ENCODE measurements at regions not wholly inside any gene's neighbourhood (a gene's known extent, or its start where the extent isn't known, plus 50 kb on each side); places are given as distances from the start of the nearest gene placed in this dataset.

DNA sequence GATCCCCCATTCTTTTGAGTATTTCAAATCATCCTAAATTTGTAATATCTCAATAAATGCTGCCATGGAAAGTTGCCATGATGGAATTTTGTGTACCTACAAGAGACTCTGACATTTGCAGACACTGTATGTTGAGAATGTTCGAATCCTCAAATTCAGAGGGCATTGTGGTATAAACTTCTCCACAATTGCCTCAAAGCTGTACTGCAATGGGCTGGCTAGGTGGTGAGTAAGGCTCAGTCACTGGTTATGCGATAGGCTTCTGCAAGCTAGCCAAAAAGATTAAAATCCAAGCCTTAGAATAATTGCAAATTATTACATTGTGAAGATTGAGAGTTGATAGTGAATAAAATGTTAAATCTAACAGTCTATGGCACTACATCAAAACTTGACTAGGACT lies 130.2 kb upstream of the CEP162 start:
- no peaks in the 10 kb centered on the region for H3K9me3 Mint-ChIP-seq
- H3K27me3 ChIP-seq (ENCODE audit: insufficient read depth): no peaks in the 10 kb centered on the region
- H3F3A ChIP-seq (replicated peaks; ENCODE audit: low read depth): no peaks in the 10 kb centered on the region
- no peaks in the 10 kb centered on the region for H3K27me3 Mint-ChIP-seq (ENCODE audit: insufficient read depth, low read depth, poor library complexity)
- ATAC-seq (no peak), DNase-seq (ENCODE audit: low spot score) (no peak)
- H3K4me1 Mint-ChIP-seq: peaks cover 3% of the 10 kb centered on the region; the same call in 1 of the 3 replicates
- no peaks in the 10 kb centered on the region for H3K79me2 ChIP-seq (replicated peaks; ENCODE audit: insufficient read depth)
- H3K4me3 ChIP-seq: no peak overlapping the region
- no peak overlapping the region for H3K27ac Mint-ChIP-seq
- no peak overlapping the region for H3K4me2 ChIP-seq
- no peaks in the 10 kb centered on the region for H3K36me3 Mint-ChIP-seq (ENCODE audit: low read depth)
- TF ChIP-seq ZNF114 (CRISPR knock-in tag; IDR thresholded peaks at IDR 0.05) (no peak), STAT1 (IDR thresholded peaks at IDR 0.05; ENCODE audit: unreplicated experiment) (no peak), JUNB (IDR thresholded peaks at IDR 0.05; ENCODE audit: unreplicated experiment) (no peak), EZH2 (IDR thresholded peaks at IDR 0.05; ENCODE audit: low read depth, unreplicated experiment) (no peak), NANOG (IDR thresholded peaks at IDR 0.05; ENCODE audit: borderline replicate concordance) (no peak), POLR2AphosphoS5 (IDR thresholded peaks at IDR 0.05; ENCODE audit: low read depth) (no peak), ZNF331 (CRISPR knock-in tag; IDR thresholded peaks at IDR 0.05; ENCODE audit: low read depth) (no peak), EZH2phosphoT487 (IDR thresholded peaks at IDR 0.05; ENCODE audit: unreplicated experiment) (no peak), CREB1 (CRISPR knock-in tag; IDR thresholded peaks at IDR 0.05; ENCODE audit: low read depth) (no peak)
- TF ChIP-seq, protein P1, sequence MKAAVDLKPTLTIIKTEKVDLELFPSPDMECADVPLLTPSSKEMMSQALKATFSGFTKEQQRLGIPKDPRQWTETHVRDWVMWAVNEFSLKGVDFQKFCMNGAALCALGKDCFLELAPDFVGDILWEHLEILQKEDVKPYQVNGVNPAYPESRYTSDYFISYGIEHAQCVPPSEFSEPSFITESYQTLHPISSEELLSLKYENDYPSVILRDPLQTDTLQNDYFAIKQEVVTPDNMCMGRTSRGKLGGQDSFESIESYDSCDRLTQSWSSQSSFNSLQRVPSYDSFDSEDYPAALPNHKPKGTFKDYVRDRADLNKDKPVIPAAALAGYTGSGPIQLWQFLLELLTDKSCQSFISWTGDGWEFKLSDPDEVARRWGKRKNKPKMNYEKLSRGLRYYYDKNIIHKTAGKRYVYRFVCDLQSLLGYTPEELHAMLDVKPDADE (IDR thresholded peaks at IDR 0.05): no peak
- TF ChIP-seq, protein P2, sequence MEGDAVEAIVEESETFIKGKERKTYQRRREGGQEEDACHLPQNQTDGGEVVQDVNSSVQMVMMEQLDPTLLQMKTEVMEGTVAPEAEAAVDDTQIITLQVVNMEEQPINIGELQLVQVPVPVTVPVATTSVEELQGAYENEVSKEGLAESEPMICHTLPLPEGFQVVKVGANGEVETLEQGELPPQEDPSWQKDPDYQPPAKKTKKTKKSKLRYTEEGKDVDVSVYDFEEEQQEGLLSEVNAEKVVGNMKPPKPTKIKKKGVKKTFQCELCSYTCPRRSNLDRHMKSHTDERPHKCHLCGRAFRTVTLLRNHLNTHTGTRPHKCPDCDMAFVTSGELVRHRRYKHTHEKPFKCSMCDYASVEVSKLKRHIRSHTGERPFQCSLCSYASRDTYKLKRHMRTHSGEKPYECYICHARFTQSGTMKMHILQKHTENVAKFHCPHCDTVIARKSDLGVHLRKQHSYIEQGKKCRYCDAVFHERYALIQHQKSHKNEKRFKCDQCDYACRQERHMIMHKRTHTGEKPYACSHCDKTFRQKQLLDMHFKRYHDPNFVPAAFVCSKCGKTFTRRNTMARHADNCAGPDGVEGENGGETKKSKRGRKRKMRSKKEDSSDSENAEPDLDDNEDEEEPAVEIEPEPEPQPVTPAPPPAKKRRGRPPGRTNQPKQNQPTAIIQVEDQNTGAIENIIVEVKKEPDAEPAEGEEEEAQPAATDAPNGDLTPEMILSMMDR (conservative IDR thresholded peaks at IDR 0.05; ENCODE audit: low read depth in 2 of 2): no peak
- TF ChIP-seq, protein P3, sequence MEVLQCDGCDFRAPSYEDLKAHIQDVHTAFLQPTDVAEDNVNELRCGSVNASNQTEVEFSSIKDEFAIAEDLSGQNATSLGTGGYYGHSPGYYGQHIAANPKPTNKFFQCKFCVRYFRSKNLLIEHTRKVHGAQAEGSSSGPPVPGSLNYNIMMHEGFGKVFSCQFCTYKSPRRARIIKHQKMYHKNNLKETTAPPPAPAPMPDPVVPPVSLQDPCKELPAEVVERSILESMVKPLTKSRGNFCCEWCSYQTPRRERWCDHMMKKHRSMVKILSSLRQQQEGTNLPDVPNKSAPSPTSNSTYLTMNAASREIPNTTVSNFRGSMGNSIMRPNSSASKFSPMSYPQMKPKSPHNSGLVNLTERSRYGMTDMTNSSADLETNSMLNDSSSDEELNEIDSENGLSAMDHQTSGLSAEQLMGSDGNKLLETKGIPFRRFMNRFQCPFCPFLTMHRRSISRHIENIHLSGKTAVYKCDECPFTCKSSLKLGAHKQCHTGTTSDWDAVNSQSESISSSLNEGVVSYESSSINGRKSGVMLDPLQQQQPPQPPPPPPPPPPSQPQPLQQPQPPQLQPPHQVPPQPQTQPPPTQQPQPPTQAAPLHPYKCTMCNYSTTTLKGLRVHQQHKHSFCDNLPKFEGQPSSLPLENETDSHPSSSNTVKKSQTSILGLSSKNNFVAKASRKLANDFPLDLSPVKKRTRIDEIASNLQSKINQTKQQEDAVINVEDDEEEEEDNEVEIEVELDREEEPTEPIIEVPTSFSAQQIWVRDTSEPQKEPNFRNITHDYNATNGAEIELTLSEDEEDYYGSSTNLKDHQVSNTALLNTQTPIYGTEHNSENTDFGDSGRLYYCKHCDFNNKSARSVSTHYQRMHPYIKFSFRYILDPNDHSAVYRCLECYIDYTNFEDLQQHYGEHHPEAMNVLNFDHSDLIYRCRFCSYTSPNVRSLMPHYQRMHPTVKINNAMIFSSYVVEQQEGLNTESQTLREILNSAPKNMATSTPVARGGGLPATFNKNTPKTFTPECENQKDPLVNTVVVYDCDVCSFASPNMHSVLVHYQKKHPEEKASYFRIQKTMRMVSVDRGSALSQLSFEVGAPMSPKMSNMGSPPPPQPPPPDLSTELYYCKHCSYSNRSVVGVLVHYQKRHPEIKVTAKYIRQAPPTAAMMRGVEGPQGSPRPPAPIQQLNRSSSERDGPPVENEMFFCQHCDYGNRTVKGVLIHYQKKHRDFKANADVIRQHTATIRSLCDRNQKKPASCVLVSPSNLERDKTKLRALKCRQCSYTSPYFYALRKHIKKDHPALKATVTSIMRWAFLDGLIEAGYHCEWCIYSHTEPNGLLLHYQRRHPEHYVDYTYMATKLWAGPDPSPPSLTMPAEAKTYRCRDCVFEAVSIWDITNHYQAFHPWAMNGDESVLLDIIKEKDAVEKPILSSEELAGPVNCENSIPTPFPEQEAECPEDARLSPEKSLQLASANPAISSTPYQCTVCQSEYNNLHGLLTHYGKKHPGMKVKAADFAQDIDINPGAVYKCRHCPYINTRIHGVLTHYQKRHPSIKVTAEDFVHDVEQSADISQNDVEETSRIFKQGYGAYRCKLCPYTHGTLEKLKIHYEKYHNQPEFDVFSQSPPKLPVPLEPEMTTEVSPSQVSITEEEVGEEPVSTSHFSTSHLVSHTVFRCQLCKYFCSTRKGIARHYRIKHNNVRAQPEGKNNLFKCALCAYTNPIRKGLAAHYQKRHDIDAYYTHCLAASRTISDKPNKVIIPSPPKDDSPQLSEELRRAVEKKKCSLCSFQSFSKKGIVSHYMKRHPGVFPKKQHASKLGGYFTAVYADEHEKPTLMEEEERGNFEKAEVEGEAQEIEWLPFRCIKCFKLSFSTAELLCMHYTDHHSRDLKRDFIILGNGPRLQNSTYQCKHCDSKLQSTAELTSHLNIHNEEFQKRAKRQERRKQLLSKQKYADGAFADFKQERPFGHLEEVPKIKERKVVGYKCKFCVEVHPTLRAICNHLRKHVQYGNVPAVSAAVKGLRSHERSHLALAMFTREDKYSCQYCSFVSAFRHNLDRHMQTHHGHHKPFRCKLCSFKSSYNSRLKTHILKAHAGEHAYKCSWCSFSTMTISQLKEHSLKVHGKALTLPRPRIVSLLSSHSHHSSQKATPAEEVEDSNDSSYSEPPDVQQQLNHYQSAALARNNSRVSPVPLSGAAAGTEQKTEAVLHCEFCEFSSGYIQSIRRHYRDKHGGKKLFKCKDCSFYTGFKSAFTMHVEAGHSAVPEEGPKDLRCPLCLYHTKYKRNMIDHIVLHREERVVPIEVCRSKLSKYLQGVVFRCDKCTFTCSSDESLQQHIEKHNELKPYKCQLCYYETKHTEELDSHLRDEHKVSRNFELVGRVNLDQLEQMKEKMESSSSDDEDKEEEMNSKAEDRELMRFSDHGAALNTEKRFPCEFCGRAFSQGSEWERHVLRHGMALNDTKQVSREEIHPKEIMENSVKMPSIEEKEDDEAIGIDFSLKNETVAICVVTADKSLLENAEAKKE (CRISPR knock-in tag; IDR thresholded peaks at IDR 0.05): no peak
- TF ChIP-seq, protein P4, sequence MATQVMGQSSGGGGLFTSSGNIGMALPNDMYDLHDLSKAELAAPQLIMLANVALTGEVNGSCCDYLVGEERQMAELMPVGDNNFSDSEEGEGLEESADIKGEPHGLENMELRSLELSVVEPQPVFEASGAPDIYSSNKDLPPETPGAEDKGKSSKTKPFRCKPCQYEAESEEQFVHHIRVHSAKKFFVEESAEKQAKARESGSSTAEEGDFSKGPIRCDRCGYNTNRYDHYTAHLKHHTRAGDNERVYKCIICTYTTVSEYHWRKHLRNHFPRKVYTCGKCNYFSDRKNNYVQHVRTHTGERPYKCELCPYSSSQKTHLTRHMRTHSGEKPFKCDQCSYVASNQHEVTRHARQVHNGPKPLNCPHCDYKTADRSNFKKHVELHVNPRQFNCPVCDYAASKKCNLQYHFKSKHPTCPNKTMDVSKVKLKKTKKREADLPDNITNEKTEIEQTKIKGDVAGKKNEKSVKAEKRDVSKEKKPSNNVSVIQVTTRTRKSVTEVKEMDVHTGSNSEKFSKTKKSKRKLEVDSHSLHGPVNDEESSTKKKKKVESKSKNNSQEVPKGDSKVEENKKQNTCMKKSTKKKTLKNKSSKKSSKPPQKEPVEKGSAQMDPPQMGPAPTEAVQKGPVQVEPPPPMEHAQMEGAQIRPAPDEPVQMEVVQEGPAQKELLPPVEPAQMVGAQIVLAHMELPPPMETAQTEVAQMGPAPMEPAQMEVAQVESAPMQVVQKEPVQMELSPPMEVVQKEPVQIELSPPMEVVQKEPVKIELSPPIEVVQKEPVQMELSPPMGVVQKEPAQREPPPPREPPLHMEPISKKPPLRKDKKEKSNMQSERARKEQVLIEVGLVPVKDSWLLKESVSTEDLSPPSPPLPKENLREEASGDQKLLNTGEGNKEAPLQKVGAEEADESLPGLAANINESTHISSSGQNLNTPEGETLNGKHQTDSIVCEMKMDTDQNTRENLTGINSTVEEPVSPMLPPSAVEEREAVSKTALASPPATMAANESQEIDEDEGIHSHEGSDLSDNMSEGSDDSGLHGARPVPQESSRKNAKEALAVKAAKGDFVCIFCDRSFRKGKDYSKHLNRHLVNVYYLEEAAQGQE (IDR thresholded peaks at IDR 0.05; ENCODE audit: unreplicated experiment): no peak
- H3K27ac ChIP-seq (ENCODE audit: low read depth): no peak overlapping the region
- H3K4me3 Mint-ChIP-seq: no peak overlapping the region
- H3K4me1 ChIP-seq (ENCODE audit: insufficient read depth): peaks cover 3% of the 10 kb centered on the region; the same call in 1 of the 2 replicates
- no peaks in the 10 kb centered on the region for H3K36me3 ChIP-seq (ENCODE audit: insufficient read depth)
- no peak overlapping the region for H2AFZ ChIP-seq
- H4K20me1 ChIP-seq (replicated peaks; ENCODE audit: insufficient read depth): no peaks in the 10 kb centered on the region
- H3K9me2 ChIP-seq (ENCODE audit: insufficient read depth): no peaks in the 10 kb centered on the region
